Activated CD4-positive, alpha-beta T cell treated with anti-CD3 and anti-CD28 coated beads for 36 hours (primary cell): ENCODE measurements at regions not wholly inside any gene's neighbourhood (a gene's known extent, or its start where the extent isn't known, plus 50 kb on each side); places are given as distances from the start of the nearest gene placed in this dataset.

Experiments used
- ATAC-seq: fragments of 200-7000 bp; cut with Tn5 transposase; one replicate; pipeline ENCODE4 v1.10.0; 2021; ENCODE audit warnings: mild to moderate bottlenecking, moderate library complexity
- CTCF ChIA-PET: fragments of 350-600 bp; sonication (Branson Sonifier 250); formaldehyde crosslinking; loops from one replicate; lab custom pipeline; 2021; ENCODE audit warnings: antibody characterized with exemption; lab: Charles Lee
- POLR2A ChIA-PET: fragments of 350-600 bp; sonication (Branson Sonifier 250); formaldehyde crosslinking; loops from one replicate; lab custom pipeline; 2021; ENCODE audit warnings: antibody characterized with exemption, inconsistent platforms; lab: Charles Lee
- DNase-seq: peaks from one replicate; pipeline ENCODE4 v3.0.0-alpha.2; 2020
- H3K27ac Mint-ChIP-seq: one replicate; pipeline ENCODE4 v1.8.0; 2021; ENCODE audit warnings: mixed read lengths
- H3K27me3 Mint-ChIP-seq: one replicate; pipeline ENCODE4 v1.8.0; 2021; ENCODE audit warnings: mixed read lengths
- H3K36me3 Mint-ChIP-seq: one replicate; pipeline ENCODE4 v1.8.0; 2021; ENCODE audit warnings: low read depth, mixed read lengths
- H3K4me1 Mint-ChIP-seq: one replicate; pipeline ENCODE4 v1.8.0; 2021; ENCODE audit warnings: mixed read lengths
- H3K4me3 Mint-ChIP-seq: one replicate; pipeline ENCODE4 v1.8.0; 2021; ENCODE audit warnings: mild to moderate bottlenecking, moderate library complexity, mixed read lengths
- H3K9me3 Mint-ChIP-seq: one replicate; pipeline ENCODE4 v1.8.0; 2021; ENCODE audit warnings: low read depth, mixed read lengths
- intact Hi-C, 2 experiments: fragments of 100-400 bp; cut with DNase I in 1 of 2; cut with micrococcal nuclease in 1 of 2; formaldehyde crosslinking; loops; one replicate each; pipeline versions ENCODE4 v1.14.2 to v1.15.1; 2022 to 2024; cut with DNase I, micrococcal nuclease

GRCh38 chr3:164231718-164232117 is 846.6 kb downstream of the SI start:
- CTCF ChIA-PET, result no interaction called here
- DNase-seq (no peak), ATAC-seq (no peak)
- Mint-ChIP-seq H3K4me1 (no peaks in the 10 kb centered on the region), H3K9me3 (peaks cover 2% of the 10 kb centered on the region), H3K27ac (no peak overlapping the region), H3K27me3 (no peaks in the 10 kb centered on the region), H3K36me3 (no peaks in the 10 kb centered on the region), H3K4me3 (no peak overlapping the region)
- POLR2A ChIA-PET, result no interaction called here
- intact Hi-C loops, result no loop called here

DNA sequence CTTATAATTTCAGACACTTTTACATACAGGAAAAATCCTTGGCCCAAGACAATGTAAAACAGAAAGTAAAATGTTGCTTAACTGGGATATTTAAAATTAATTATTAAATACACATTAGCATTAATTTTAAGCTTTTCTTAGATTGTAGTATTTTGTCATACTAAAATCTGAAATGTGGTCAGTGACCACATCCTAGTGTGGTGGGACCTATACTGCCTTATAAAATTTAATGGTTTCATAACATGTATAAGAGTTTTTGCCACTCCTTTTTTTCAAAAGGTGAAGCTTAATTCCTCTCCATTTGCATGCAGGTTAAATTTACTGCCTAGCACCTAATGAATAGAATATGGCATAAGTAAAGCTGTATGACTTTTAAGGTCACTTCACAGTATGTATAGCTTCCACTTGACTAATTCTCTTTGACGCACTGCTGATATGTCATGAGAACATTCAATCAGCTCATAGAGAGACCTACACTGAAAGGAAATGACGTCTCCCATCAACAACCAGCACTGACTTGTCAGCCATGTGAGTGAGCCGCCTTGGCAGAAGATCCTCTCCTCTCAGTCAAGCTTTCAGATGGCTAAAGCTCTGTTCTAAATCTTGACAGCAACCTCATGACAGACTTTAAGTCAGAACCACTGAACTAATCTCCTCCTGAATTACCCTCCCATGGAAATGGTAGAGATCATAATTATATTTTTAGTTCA is 847.8 kb downstream of the SI start:
- no peak overlapping the region for H3K27ac Mint-ChIP-seq
- H3K27me3 Mint-ChIP-seq, result no peaks in the 10 kb centered on the region
- no peaks in the 10 kb centered on the region for H3K36me3 Mint-ChIP-seq
- DNase-seq (no peak), ATAC-seq (no peak)
- no peak overlapping the region for H3K4me3 Mint-ChIP-seq
- intact Hi-C loops, result no loop called here
- CTCF ChIA-PET, result no interaction called here
- POLR2A ChIA-PET, result no interaction called here
- no peaks in the 10 kb centered on the region for H3K4me1 Mint-ChIP-seq
- peaks cover 2% of the 10 kb centered on the region for H3K9me3 Mint-ChIP-seq

DNA sequence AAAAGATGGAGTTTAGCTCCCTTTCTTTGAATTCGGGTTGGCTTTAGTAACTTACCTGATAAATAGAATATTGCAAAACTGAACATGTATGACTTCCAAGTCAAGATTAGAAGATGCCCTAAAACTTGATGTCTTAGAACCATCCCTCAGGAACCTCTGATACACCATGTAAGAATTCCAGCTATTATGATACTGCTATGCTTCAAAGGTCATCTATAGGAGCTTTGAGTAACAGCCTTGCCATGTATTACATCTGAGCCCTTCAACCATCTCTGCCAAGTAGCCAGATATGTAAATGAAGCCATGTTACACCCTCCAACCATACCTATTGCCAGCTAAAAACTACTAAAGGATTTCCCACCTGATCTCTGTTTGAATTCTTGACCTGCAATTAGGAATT is 854.2 kb downstream of the SI start:
- peaks cover 10% of the 10 kb centered on the region for H3K9me3 Mint-ChIP-seq
- no peaks in the 10 kb centered on the region for H3K27me3 Mint-ChIP-seq
- ATAC-seq (no peak), DNase-seq (no peak)
- H3K4me3 Mint-ChIP-seq, result no peak overlapping the region
- no peaks in the 10 kb centered on the region for H3K36me3 Mint-ChIP-seq
- ChIA-PET CTCF (interaction anchor here (0.6 kb wide), 1 partner anchor 27 kb away, joined by 3 read pairs; no protein-coding TSS in a partner anchor), POLR2A (no interaction called here)
- H3K4me1 Mint-ChIP-seq, result no peaks in the 10 kb centered on the region
- H3K27ac Mint-ChIP-seq, result no peak overlapping the region
- intact Hi-C loops, result no loop called here

GRCh38 chr3:164222197-164222596 is 856.1 kb downstream of the SI start:
- POLR2A ChIA-PET, result no interaction called here
- H3K4me3 Mint-ChIP-seq, result no peak overlapping the region
- DNase-seq, result no peak
- no peaks in the 10 kb centered on the region for H3K27me3 Mint-ChIP-seq
- H3K36me3 Mint-ChIP-seq, result no peaks in the 10 kb centered on the region
- CTCF ChIA-PET, result no interaction called here
- peaks cover 17% of the 10 kb centered on the region for H3K9me3 Mint-ChIP-seq
- no peak for ATAC-seq
- intact Hi-C loops, result no loop called here
- no peaks in the 10 kb centered on the region for H3K4me1 Mint-ChIP-seq
- H3K27ac Mint-ChIP-seq, result no peak overlapping the region

DNA sequence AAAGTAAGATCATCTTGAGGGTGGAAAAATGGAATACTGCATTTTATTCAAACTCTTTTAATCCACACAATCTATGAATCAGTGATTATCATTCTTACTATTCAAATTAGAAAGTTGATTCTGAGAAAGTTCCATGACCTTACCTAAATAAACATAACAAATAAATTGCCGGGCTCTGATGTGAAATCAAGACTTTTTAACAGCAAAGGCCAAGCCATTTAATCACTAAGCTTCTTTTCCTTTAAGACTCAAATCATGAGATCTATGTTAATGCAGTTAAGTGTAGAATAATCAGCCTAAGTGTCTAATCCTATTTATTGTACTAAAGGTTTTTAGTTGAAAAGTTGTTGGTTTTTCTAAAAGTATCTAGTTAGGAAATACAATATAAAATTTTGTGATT is 857.0 kb downstream of the SI start:
- intact Hi-C loops, result no loop called here
- Mint-ChIP-seq H3K4me3 (no peak overlapping the region), H3K27me3 (no peaks in the 10 kb centered on the region), H3K27ac (no peak overlapping the region), H3K4me1 (no peaks in the 10 kb centered on the region), H3K9me3 (peaks cover 19% of the 10 kb centered on the region), H3K36me3 (no peaks in the 10 kb centered on the region)
- no peak for DNase-seq
- CTCF ChIA-PET, result no interaction called here
- no peak for ATAC-seq
- POLR2A ChIA-PET, result no interaction called here

DNA sequence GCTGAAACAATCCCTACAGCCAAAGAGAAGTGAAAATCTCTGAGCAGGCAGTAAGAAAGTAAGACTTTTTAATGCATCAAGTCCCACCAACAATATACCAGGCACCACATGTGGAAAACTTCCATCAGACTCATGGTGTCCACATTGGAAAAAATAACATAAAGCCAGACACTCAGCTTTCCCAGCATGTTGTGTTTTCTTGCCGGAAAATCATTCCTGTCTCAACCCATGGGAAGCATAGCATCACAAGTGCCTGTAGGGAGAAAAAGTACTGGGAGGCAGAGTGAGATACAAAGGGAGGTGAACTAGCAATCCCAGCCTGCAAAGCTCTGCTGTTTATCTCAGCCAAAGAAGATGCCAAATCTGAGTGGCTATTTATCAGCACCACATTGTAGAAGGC is 868.9 kb downstream of the SI start:
- H3K4me1 Mint-ChIP-seq, result no peaks in the 10 kb centered on the region
- H3K27ac Mint-ChIP-seq, result no peak overlapping the region
- no peaks in the 10 kb centered on the region for H3K36me3 Mint-ChIP-seq
- ChIA-PET POLR2A (no interaction called here), CTCF (no interaction called here)
- ATAC-seq (no peak), DNase-seq (no peak)
- intact Hi-C loops, result no loop called here
- no peaks in the 10 kb centered on the region for H3K27me3 Mint-ChIP-seq
- no peak overlapping the region for H3K4me3 Mint-ChIP-seq
- H3K9me3 Mint-ChIP-seq, result peaks cover 4% of the 10 kb centered on the region

DNA sequence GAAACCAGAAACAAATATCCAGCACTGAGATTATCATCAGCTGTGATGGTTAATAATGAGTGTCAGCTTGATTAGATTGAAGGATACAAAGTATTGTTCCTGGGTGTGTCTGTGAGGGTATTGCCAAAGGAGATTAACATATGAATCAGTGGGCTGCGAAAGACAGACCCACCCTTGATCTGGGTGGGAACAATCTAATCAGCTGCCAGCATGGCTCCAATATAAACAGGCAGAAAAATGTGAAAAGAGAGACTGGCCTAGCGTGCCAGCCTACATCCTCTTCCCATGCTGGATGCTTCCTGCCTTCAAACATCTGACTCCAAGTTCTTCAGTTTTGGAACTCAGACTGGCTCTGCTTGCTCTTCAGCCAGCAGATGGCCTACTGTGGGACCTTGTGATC is 869.5 kb downstream of the SI start:
- intact Hi-C loops, result no loop called here
- ATAC-seq (no peak), DNase-seq (no peak)
- H3K9me3 Mint-ChIP-seq, result peaks cover 4% of the 10 kb centered on the region
- H3K4me1 Mint-ChIP-seq, result no peaks in the 10 kb centered on the region
- H3K36me3 Mint-ChIP-seq, result no peaks in the 10 kb centered on the region
- ChIA-PET CTCF (no interaction called here), POLR2A (no interaction called here)
- no peak overlapping the region for H3K27ac Mint-ChIP-seq
- H3K4me3 Mint-ChIP-seq, result no peak overlapping the region
- no peaks in the 10 kb centered on the region for H3K27me3 Mint-ChIP-seq

DNA sequence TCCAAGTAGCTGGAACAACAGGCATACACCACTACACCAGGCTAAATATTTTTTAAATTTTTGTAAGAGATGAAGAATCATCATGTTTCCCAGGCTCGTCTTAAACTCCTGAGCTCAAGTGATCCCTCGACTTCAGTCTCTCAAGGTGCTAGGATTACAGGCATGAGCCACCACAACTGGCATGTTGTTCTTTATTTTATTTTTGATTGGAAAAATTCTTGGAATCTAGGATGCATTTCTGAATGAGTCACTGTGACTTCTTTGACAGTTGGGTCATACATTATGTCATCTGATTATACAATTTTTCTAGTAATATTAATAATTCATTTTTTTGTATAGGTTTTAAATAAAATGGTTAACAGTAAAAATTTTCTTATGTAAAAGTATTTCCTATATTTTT is 870.2 kb downstream of the SI start:
- H3K36me3 Mint-ChIP-seq, result no peaks in the 10 kb centered on the region
- no peak for ATAC-seq
- no peak overlapping the region for H3K27ac Mint-ChIP-seq
- CTCF ChIA-PET, result no interaction called here
- POLR2A ChIA-PET, result no interaction called here
- DNase-seq, result no peak
- H3K27me3 Mint-ChIP-seq, result no peaks in the 10 kb centered on the region
- H3K9me3 Mint-ChIP-seq, result peaks cover 4% of the 10 kb centered on the region
- intact Hi-C loops, result no loop called here
- no peaks in the 10 kb centered on the region for H3K4me1 Mint-ChIP-seq
- no peak overlapping the region for H3K4me3 Mint-ChIP-seq

- intact Hi-C loops, result no loop called here
- H3K4me3 Mint-ChIP-seq, result no peak overlapping the region
- H3K27ac Mint-ChIP-seq, result no peak overlapping the region
- ChIA-PET POLR2A (no interaction called here), CTCF (no interaction called here)
- no peaks in the 10 kb centered on the region for H3K4me1 Mint-ChIP-seq
- ATAC-seq (no peak), DNase-seq (no peak)
- H3K36me3 Mint-ChIP-seq, result no peaks in the 10 kb centered on the region
- peaks cover 3% of the 10 kb centered on the region for H3K9me3 Mint-ChIP-seq
- H3K27me3 Mint-ChIP-seq, result no peaks in the 10 kb centered on the region
These were observed 878.1 kb downstream of the SI start for GRCh38 chr3:164200053-164200823.

DNA sequence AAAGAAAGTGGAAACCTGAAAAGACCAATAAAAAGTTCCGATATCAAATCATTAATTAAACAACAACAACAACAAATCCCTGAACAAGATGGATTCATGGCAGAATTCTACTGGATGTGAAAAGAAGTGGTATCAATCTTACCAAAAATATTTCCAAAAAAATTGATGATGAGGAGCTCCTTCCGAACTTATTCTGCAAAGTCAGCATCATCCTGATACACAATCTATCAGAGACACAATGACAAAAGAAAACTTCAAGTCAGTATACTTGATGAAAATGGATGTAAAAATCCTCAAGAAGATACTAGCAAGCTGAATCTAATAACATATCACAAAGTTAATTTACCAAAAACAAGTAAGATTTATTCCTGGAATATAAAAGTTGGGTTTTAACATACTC is 881.8 kb downstream of the SI start:
- Mint-ChIP-seq H3K4me1 (no peaks in the 10 kb centered on the region), H3K36me3 (no peaks in the 10 kb centered on the region), H3K4me3 (no peak overlapping the region), H3K27me3 (no peaks in the 10 kb centered on the region), H3K9me3 (peaks cover 5% of the 10 kb centered on the region), H3K27ac (no peak overlapping the region)
- ChIA-PET POLR2A (no interaction called here), CTCF (no interaction called here)
- no peak for DNase-seq
- intact Hi-C loops, result no loop called here
- ATAC-seq, result no peak

DNA sequence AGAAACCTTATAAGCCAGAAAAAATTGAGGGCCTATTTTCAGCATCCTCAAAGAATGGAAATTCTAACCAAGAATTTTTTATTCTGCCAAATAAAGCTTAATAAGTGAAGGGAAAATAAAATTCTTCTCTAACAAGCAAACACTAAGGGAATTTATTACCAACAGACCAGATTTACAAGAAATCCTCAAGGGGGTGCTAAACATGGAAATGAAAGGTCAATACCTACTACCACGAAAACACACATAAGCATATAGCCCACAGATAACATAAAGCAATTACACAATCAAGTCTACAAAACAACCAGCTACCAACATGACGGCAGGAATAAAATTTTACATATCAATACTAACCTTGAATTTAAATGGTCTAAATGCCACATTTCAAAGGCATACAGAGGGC is 883.5 kb downstream of the SI start:
- ATAC-seq (no peak), DNase-seq (no peak)
- Mint-ChIP-seq H3K27me3 (no peaks in the 10 kb centered on the region), H3K36me3 (no peaks in the 10 kb centered on the region), H3K27ac (no peak overlapping the region), H3K4me1 (no peaks in the 10 kb centered on the region), H3K4me3 (no peak overlapping the region), H3K9me3 (peaks cover 5% of the 10 kb centered on the region)
- ChIA-PET CTCF (no interaction called here), POLR2A (interaction anchor here (0.6 kb wide), 1 partner anchor 466 kb away, joined by 5 read pairs; no protein-coding TSS in a partner anchor)
- intact Hi-C loops, result no loop called here

GRCh38 chr3:164192974-164193373 is 885.3 kb downstream of the SI start:
- POLR2A ChIA-PET, result no interaction called here
- CTCF ChIA-PET, result no interaction called here

More at GRCh38 chr3:164192974-164193373, 885.3 kb downstream of the SI start:
- no peaks in the 10 kb centered on the region for H3K36me3 Mint-ChIP-seq
- ATAC-seq (no peak), DNase-seq (no peak)
- H3K4me3 Mint-ChIP-seq, result no peak overlapping the region
- intact Hi-C loops, result no loop called here
- H3K27ac Mint-ChIP-seq, result no peak overlapping the region
- no peaks in the 10 kb centered on the region for H3K27me3 Mint-ChIP-seq
- H3K9me3 Mint-ChIP-seq, result peaks cover 5% of the 10 kb centered on the region
- H3K4me1 Mint-ChIP-seq, result no peaks in the 10 kb centered on the region
